ENCODE measurements at regions not wholly inside any gene's neighbourhood (a gene's known extent, or its start where the extent isn't known, plus 50 kb on each side); places are given as distances from the start of the nearest gene placed in this dataset.

DNA sequence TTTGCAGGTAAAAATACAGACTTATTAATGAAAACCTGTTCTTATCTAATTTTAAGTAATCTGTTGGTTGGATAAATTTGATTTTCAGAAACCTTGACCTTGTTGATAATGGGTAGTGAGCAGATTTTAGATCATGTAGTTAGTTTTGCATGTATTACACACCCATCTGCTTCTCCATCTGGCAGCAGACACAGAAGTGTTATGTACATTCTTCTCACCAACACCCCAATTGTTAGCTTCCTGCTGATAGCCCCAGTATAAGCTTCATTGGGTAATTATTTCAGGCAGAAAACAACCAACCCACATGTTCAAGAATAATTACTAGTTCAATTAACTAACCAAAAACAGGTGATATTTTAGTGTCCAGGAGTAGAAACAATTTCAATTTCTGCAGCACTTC is 1740.5 kb upstream of the AGA start:
- no peaks in the 10 kb centered on the region for H3K4me1 Mint-ChIP-seq (ENCODE audit: unreplicated experiment)
- no peaks in the 10 kb centered on the region for H3K36me3 Mint-ChIP-seq (ENCODE audit: unreplicated experiment)
- H3K9me3 Mint-ChIP-seq (ENCODE audit: unreplicated experiment): peaks cover 23% of the 10 kb centered on the region
- TF ChIP-seq, protein P1, sequence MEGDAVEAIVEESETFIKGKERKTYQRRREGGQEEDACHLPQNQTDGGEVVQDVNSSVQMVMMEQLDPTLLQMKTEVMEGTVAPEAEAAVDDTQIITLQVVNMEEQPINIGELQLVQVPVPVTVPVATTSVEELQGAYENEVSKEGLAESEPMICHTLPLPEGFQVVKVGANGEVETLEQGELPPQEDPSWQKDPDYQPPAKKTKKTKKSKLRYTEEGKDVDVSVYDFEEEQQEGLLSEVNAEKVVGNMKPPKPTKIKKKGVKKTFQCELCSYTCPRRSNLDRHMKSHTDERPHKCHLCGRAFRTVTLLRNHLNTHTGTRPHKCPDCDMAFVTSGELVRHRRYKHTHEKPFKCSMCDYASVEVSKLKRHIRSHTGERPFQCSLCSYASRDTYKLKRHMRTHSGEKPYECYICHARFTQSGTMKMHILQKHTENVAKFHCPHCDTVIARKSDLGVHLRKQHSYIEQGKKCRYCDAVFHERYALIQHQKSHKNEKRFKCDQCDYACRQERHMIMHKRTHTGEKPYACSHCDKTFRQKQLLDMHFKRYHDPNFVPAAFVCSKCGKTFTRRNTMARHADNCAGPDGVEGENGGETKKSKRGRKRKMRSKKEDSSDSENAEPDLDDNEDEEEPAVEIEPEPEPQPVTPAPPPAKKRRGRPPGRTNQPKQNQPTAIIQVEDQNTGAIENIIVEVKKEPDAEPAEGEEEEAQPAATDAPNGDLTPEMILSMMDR (IDR thresholded peaks at IDR 0.05): no peak
- no peak for DNase-seq (ENCODE audit: extremely low spot score, unreplicated experiment)
- no peaks in the 10 kb centered on the region for H3K27me3 Mint-ChIP-seq (ENCODE audit: unreplicated experiment)
- H3K27ac Mint-ChIP-seq (ENCODE audit: unreplicated experiment): no peak overlapping the region
- no peak overlapping the region for H3K4me3 Mint-ChIP-seq (ENCODE audit: unreplicated experiment)

DNA sequence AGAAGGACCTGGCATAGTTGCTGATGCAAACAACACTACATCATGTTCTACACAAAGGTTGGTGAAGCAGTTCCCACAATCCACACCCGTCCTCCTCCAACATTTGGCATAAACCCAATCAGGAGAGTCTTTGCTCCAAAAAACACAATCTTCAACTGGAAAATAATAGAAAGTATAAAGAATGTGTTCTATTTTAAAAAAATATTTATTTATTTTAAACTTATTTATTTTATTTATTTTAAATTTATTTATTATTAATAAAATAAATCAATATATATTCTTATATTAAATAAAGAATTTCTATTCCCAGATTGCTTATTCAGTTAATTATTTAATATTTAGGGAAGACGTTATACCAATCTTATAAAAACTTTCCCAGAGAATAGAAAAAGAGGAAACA is 1753.7 kb upstream of the AGA start:
- no peaks in the 10 kb centered on the region for H3K27me3 Mint-ChIP-seq (ENCODE audit: unreplicated experiment)
- TF ChIP-seq, protein P1 (IDR thresholded peaks at IDR 0.05): no peak
- no peaks in the 10 kb centered on the region for H3K36me3 Mint-ChIP-seq (ENCODE audit: unreplicated experiment)
- H3K9me3 Mint-ChIP-seq (ENCODE audit: unreplicated experiment): peaks cover 5% of the 10 kb centered on the region
- no peak for DNase-seq (ENCODE audit: extremely low spot score, unreplicated experiment)
- H3K27ac Mint-ChIP-seq (ENCODE audit: unreplicated experiment): no peak overlapping the region
- no peaks in the 10 kb centered on the region for H3K4me1 Mint-ChIP-seq (ENCODE audit: unreplicated experiment)
- no peak overlapping the region for H3K4me3 Mint-ChIP-seq (ENCODE audit: unreplicated experiment)

DNA sequence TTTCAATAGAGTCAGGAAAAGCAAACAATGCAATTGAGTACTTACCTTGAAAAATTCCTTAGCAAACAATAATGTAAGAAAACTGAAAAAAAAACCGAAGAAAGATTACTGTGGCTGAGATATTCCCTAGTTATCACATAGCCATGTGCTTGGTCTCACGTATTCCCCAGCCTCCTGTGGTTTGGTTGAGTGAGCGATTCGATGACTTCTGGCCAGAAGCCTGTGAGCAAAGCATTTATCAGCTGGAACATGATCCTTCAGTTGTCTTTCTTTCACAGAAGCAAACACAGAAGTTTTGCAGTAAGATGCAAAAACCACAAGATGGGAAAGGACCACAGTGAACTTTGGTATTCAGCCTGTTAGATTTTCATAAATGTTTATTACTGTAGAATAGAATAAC is 1754.3 kb upstream of the AGA start:
- Mint-ChIP-seq H3K4me1 (ENCODE audit: unreplicated experiment) (no peaks in the 10 kb centered on the region), H3K36me3 (ENCODE audit: unreplicated experiment) (no peaks in the 10 kb centered on the region), H3K4me3 (ENCODE audit: unreplicated experiment) (no peak overlapping the region), H3K9me3 (ENCODE audit: unreplicated experiment) (peaks cover 5% of the 10 kb centered on the region), H3K27ac (ENCODE audit: unreplicated experiment) (no peak overlapping the region), H3K27me3 (ENCODE audit: unreplicated experiment) (no peaks in the 10 kb centered on the region)
- TF ChIP-seq, protein P1 (IDR thresholded peaks at IDR 0.05): no peak
- DNase-seq (ENCODE audit: extremely low spot score, unreplicated experiment): no peak

DNA sequence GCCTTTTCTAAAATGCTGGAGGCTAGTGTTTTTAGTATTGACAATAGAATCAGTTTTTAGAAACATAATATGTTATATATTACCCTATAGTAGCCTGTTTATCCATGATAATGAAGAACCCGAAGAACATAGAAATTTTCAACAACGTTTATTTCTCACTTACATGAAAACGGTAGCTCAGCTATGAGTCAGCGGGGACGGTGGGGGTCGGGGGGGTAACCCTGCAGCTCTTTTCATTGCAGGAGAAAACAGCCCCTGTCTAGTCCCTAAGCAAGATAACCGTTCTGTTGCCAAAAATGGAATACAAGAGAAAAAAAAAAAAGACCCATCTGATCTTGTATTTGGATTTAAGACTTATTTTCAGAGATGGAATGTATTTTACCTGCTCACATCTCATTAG is 1758.4 kb upstream of the AGA start:
- Mint-ChIP-seq H3K4me3 (ENCODE audit: unreplicated experiment) (no peak overlapping the region), H3K9me3 (ENCODE audit: unreplicated experiment) (no peaks in the 10 kb centered on the region), H3K27ac (ENCODE audit: unreplicated experiment) (no peak overlapping the region), H3K27me3 (ENCODE audit: unreplicated experiment) (no peaks in the 10 kb centered on the region), H3K4me1 (ENCODE audit: unreplicated experiment) (no peaks in the 10 kb centered on the region), H3K36me3 (ENCODE audit: unreplicated experiment) (no peaks in the 10 kb centered on the region)
- no peak for DNase-seq (ENCODE audit: extremely low spot score, unreplicated experiment)
- TF ChIP-seq, protein P1 (IDR thresholded peaks at IDR 0.05): no peak

DNA sequence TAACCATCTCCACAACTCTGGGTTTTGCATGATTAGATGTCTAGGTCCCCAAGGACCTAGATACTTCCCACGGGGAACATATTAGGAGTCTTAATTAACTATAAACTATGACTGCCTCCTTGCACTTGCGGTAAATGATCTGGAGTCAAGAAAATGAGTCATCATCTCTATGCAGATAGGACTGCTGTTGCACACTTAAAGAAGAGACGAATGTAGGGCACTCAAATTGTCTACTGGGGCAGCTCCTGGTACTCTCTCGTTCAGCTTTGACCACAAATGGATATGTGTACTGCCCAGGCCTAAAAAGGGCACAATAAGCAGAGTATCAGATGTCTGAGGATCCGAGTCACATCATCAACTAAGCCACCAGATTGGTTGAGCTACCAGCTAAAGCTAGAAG is 1783.4 kb upstream of the AGA start:
- Mint-ChIP-seq H3K27ac (ENCODE audit: unreplicated experiment) (no peak overlapping the region), H3K36me3 (ENCODE audit: unreplicated experiment) (no peaks in the 10 kb centered on the region), H3K9me3 (ENCODE audit: unreplicated experiment) (peaks cover 35% of the 10 kb centered on the region), H3K4me3 (ENCODE audit: unreplicated experiment) (no peak overlapping the region), H3K4me1 (ENCODE audit: unreplicated experiment) (peaks cover 4% of the 10 kb centered on the region), H3K27me3 (ENCODE audit: unreplicated experiment) (no peaks in the 10 kb centered on the region)
- TF ChIP-seq, protein P1 (IDR thresholded peaks at IDR 0.05): no peak
- no peak for DNase-seq (ENCODE audit: extremely low spot score, unreplicated experiment)

Measured in osteocyte (in vitro differentiated cells).